GM12878 (cell line): ENCODE measurements at regions not wholly inside any gene's neighbourhood (a gene's known extent, or its start where the extent isn't known, plus 50 kb on each side); places are given as distances from the start of the nearest gene placed in this dataset.

Experiments used
- ATAC-seq: fragments of 200-7000 bp; cut with Tn5 transposase; 3 replicates; pipeline ENCODE4 v1.9.1; 2020; ENCODE audit warnings: mild to moderate bottlenecking, moderate library complexity
- BruUV-seq: library from RNA; stranded (reverse); fragments of 400-500 nt; replicated peaks from 2 replicates; lab custom pipeline; 2021; lab: Mats Ljungman, UMichigan
- CTCF ChIA-PET: fragments of 300-600 bp; sonication (Branson Sonifier 250); formaldehyde crosslinking; extraction: SDS; loops from one replicate; lab custom pipeline; 2021; ENCODE audit warnings: inconsistent platforms; lab: Yijun Ruan, JAX
- POLR2A ChIA-PET: fragments of 350-600 bp; formaldehyde crosslinking; extraction: SDS; loops from one replicate; lab custom pipeline; 2021; ENCODE audit warnings: inconsistent platforms; lab: Charles Lee
- RAD21 ChIA-PET: fragments of 300-600 bp; sonication (Branson Sonifier 250); formaldehyde crosslinking; loops from one replicate; lab custom pipeline; 2023; ENCODE audit warnings: antibody characterized with exemption; ENCODE audit not compliant: unreplicated experiment; lab: Charles Lee
- SMC1A ChIA-PET: fragments of 300-600 bp; sonication (Branson Sonifier 250); formaldehyde crosslinking; loops from one replicate; lab custom pipeline; 2023; ENCODE audit not compliant: unreplicated experiment, uncharacterized antibody; lab: Charles Lee
- DNase-seq: peaks from one replicate; pipeline ENCODE4 v3.0.0-alpha.2; 2011; ENCODE audit warnings: low read depth, low spot score
- FAIRE-seq: peaks from 3 replicates; lab custom pipeline; 2011; peaks lifted over from hg19 to GRCh38; lab: Jason Lieb, UNC
- H2AFZ ChIP-seq: 2 replicates; pipeline ENCODE4 v1.6.0; 2011; ENCODE audit warnings: low read depth, low read length, control low read depth; ENCODE audit not compliant: control insufficient read depth
- H3K27ac ChIP-seq: 2 replicates; pipeline ENCODE4 v1.5.1; 2011; ENCODE audit warnings: control low read depth; ENCODE audit not compliant: control insufficient read depth, insufficient read depth
- H3K27me3 ChIP-seq, 2 experiments: replicated peaks in 1 of 2; 2 replicates each; pipeline versions ENCODE4 v1.6.0 to v1.6.1; 2011; ENCODE audit warnings: low read length in 1 of 2; ENCODE audit not compliant: control insufficient read depth in 2 of 2, insufficient read depth in 2 of 2
- H3K36me3 ChIP-seq, 2 experiments: 2 replicates each; pipeline ENCODE4 v1.5.1; 2011; ENCODE audit warnings: low read length in 1 of 2; ENCODE audit not compliant: control insufficient read depth in 2 of 2, insufficient read depth in 2 of 2
- H3K4me1 ChIP-seq: 2 replicates; pipeline ENCODE4 v1.6.1; 2011; ENCODE audit warnings: mild to moderate bottlenecking, low read length, moderate library complexity, mixed read lengths; ENCODE audit not compliant: control insufficient read depth, insufficient read depth
- H3K4me2 ChIP-seq: 2 replicates; pipeline ENCODE4 v1.6.0; 2011; ENCODE audit warnings: control low read depth; ENCODE audit not compliant: control insufficient read depth, insufficient read depth
- H3K4me3 ChIP-seq: fragments of 200-600 bp; sonication (generic); 2 replicates; pipeline ENCODE4 v1.5.1; 2016
- H3K79me2 ChIP-seq: 2 replicates; pipeline ENCODE4 v1.6.0; 2011; ENCODE audit warnings: low read length; ENCODE audit not compliant: control insufficient read depth, insufficient read depth
- H3K9ac ChIP-seq: 2 replicates; pipeline ENCODE4 v1.8.0; 2011; ENCODE audit warnings: low read length, control low read depth, mixed read lengths; ENCODE audit not compliant: control insufficient read depth, insufficient read depth
- H3K9me3 ChIP-seq: replicated peaks from 3 replicates; pipeline ENCODE4 v1.5.1; 2011; ENCODE audit warnings: mild to moderate bottlenecking, low read length; ENCODE audit not compliant: control insufficient read depth, insufficient read depth
- H4K20me1 ChIP-seq: 2 replicates; pipeline ENCODE4 v1.6.0; 2011; ENCODE audit not compliant: control insufficient read depth, insufficient read depth
- BCL3 ChIP-seq: IDR thresholded peaks from 2 replicates; pipeline ENCODE4 v1.6.1; 2011; ENCODE audit warnings: borderline replicate concordance, low read depth, mild to moderate bottlenecking, moderate library complexity, low read length; ENCODE audit not compliant: insufficient read depth, poor library complexity, severe bottlenecking
- IRF3 ChIP-seq: fragments of 450-650 bp; IDR thresholded peaks from 2 replicates; pipeline ENCODE4 v1.6.1; 2014; ENCODE audit warnings: mild to moderate bottlenecking
- MAX ChIP-seq: IDR thresholded peaks from 2 replicates; pipeline ENCODE4 v1.6.1; 2012; ENCODE audit warnings: low read depth, low read length, improper control_type of control experiment
- NFYA ChIP-seq: IDR thresholded peaks from 2 replicates; pipeline ENCODE4 v1.6.1; 2011; ENCODE audit warnings: low read depth, mild to moderate bottlenecking, low read length, improper control_type of control experiment, borderline replicate concordance
- NFYB ChIP-seq: IDR thresholded peaks from 2 replicates; pipeline ENCODE4 v1.6.1; 2011; ENCODE audit warnings: low read depth, mild to moderate bottlenecking, low read length, improper control_type of control experiment, moderate library complexity; ENCODE audit not compliant: insufficient read depth
- NR2F1 ChIP-seq: fragments of 450-650 bp; conservative IDR thresholded peaks from 2 replicates; pipeline ENCODE4 v1.6.1; 2017; ENCODE audit warnings: mild to moderate bottlenecking
- PBX3 ChIP-seq: IDR thresholded peaks from 2 replicates; pipeline ENCODE4 v1.6.1; 2011; ENCODE audit warnings: mild to moderate bottlenecking, low read depth, low read length, moderate library complexity; ENCODE audit not compliant: insufficient replicate concordance
- SIX5 ChIP-seq: IDR thresholded peaks from 2 replicates; pipeline ENCODE4 v1.6.1; 2011; ENCODE audit warnings: mild to moderate bottlenecking, low read depth, low read length, moderate library complexity; ENCODE audit not compliant: severe bottlenecking
- SMAD1 ChIP-seq: fragments of 450-650 bp; IDR thresholded peaks from 2 replicates; pipeline ENCODE4 v1.6.1; 2018; ENCODE audit warnings: mild to moderate bottlenecking, low read depth; ENCODE audit not compliant: partially characterized antibody
- SMAD5 ChIP-seq: IDR thresholded peaks from 2 replicates; pipeline ENCODE4 v1.6.1; 2016; ENCODE audit warnings: antibody characterized with exemption, low read depth
- USF2 ChIP-seq: IDR thresholded peaks from 2 replicates; pipeline ENCODE4 v1.6.1; 2011; ENCODE audit warnings: low read depth, low read length, improper control_type of control experiment, borderline replicate concordance
- ZSCAN29 ChIP-seq: fragments of 450-650 bp; IDR thresholded peaks from 2 replicates; pipeline ENCODE4 v1.6.1; 2017; ENCODE audit warnings: mild to moderate bottlenecking, moderate library complexity
- WGBS: methylation state at CpG from one replicate; pipeline ENCODE4 v1.1.6; 2016; ENCODE audit warnings: low lambda C conversion rate; ENCODE audit not compliant: insufficient replicate concordance, insufficient coverage; ENCODE audit errors: missing lambda C conversion rate; 5-methylcytosine and 5-hydroxymethylcytosine counted together
- in situ Hi-C: fragments of 300-500 bp; cut with MboI; formaldehyde crosslinking; loops from 9 replicates; pipeline ENCODE4 v1.14.3; 2018; ENCODE audit warnings: mixed read lengths
- intact Hi-C: fragments of 100-400 bp; cut with micrococcal nuclease; formaldehyde crosslinking; loops from one replicate; pipeline ENCODE4 v1.14.2; 2022; ENCODE audit not compliant: unreplicated experiment

- no peaks in the 10 kb centered on the region for H3K27me3 ChIP-seq
- FAIRE-seq (no peak), ATAC-seq (no peak), DNase-seq (no peak)
- H3K36me3 ChIP-seq = no peaks in the 10 kb centered on the region
- H2AFZ ChIP-seq = no peak overlapping the region
- no peak for TF ChIP-seq SMAD5
- TF ChIP-seq NFYB = no peak
- no peaks in the 10 kb centered on the region for H4K20me1 ChIP-seq
- ChIA-PET SMC1A (no interaction called here), CTCF (no interaction called here), POLR2A (no interaction called here), RAD21 (no interaction called here)
- no peak overlapping the region for H3K27ac ChIP-seq
- intact Hi-C loops (no loop called here), in situ Hi-C loops (no loop called here)
- H3K4me2 ChIP-seq = no peak overlapping the region
- 97% methylated on average over 7 of the region's 7 CpGs for WGBS
- no TSS peak for BruUV-seq
- H3K79me2 ChIP-seq = no peaks in the 10 kb centered on the region
- no peaks in the 10 kb centered on the region for H3K9me3 ChIP-seq
- H3K4me1 ChIP-seq = no peaks in the 10 kb centered on the region
- no peak overlapping the region for H3K9ac ChIP-seq
- no peak overlapping the region for H3K4me3 ChIP-seq
Observed at GRCh38 chr13:30364876-30365275, 57.4 kb upstream of the UBE2L5 start.

- POLR2A ChIA-PET = no interaction called here
- TF ChIP-seq ZSCAN29 (no peak), USF2 (no peak), SIX5 (no peak), IRF3 (no peak), NR2F1 (no peak), BCL3 (no peak), PBX3 (no peak), NFYA (no peak), MAX (no peak), SMAD1 (no peak)
Observed at GRCh38 chr13:30366088-30366487, 56.2 kb upstream of the UBE2L5 start.

More at GRCh38 chr13:30366088-30366487, 56.2 kb upstream of the UBE2L5 start:
- ChIA-PET RAD21 (interaction anchor here (1.6 kb wide), 2 partner anchors 43 to 78 kb away, joined by 4 read pairs; no protein-coding TSS in a partner anchor), CTCF (interaction anchor here (1.1 kb wide), 1 partner anchor 96 kb away, joined by 3 read pairs; no protein-coding TSS in a partner anchor), SMC1A (interaction anchor here (1.1 to 1.2 kb wide), 3 partner anchors 9 to 234 kb away, joined by 3 to 5 read pairs (median 4); no protein-coding TSS in a partner anchor)
- Histone ChIP-seq H3K27ac (no peak overlapping the region), H3K79me2 (no peaks in the 10 kb centered on the region), H3K9ac (no peak overlapping the region), H4K20me1 (no peaks in the 10 kb centered on the region), H3K4me1 (peaks cover 9% of the 10 kb centered on the region), H3K27me3 (no peaks in the 10 kb centered on the region), H3K36me3 (peaks cover 0 to 3% of the 10 kb centered on the region in 2 experiments; a peak in 1 of 4 replicates), H3K4me2 (no peak overlapping the region), H2AFZ (no peak overlapping the region), H3K9me3 (no peaks in the 10 kb centered on the region), H3K4me3 (no peak overlapping the region)
- DNase-seq (no peak), ATAC-seq (no peak; the same call in 2 of the 3 replicates), FAIRE-seq (no peak)
- in situ Hi-C loops = no loop called here
- no TSS peak for BruUV-seq
- 96% methylated on average over 1 of the region's 1 CpG for WGBS
- intact Hi-C loops = no loop called here
